HCT116 (cell line): ENCODE measurements at regions not wholly inside any gene's neighbourhood (a gene's known extent, or its start where the extent isn't known, plus 50 kb on each side); places are given as distances from the start of the nearest gene placed in this dataset.
A peak's percentile ranks its signal among the peaks of the same experiment; 100 is the strongest.

ENCODE experiments used
- ATAC-seq: fragments of 200-7000 bp; cut with Tn5 transposase; 2 replicates; pipeline ENCODE4 v1.9.1; 2020; ENCODE audit warnings: mild to moderate bottlenecking, moderate library complexity
- BruUV-seq: library from RNA; stranded (reverse); fragments of 400-500 nt; replicated peaks from 2 replicates; lab custom pipeline; 2021; lab: Mats Ljungman, UMichigan
- CTCF ChIA-PET: fragments of 300-600 bp; sonication (Branson Sonifier 250); formaldehyde crosslinking; loops from one replicate; lab custom pipeline; 2021; ENCODE audit warnings: antibody characterized with exemption; lab: Charles Lee
- POLR2A ChIA-PET: fragments of 300-600, 350-600 bp; sonication (Branson Sonifier 250); formaldehyde crosslinking; loops from one replicate; lab custom pipeline; 2021; ENCODE audit warnings: antibody characterized with exemption; lab: Charles Lee
- RAD21 ChIA-PET, 2 experiments: fragments of 300-600 bp; sonication (Branson Sonifier 250); formaldehyde crosslinking; loops; one replicate each; lab custom pipeline; 2023; ENCODE audit warnings: low total read pairs in 2 of 2; ENCODE audit not compliant: uncharacterized antibody in 2 of 2, unreplicated experiment in 2 of 2, low non-redundant PET in 1 of 2; lab: Charles Lee
- DNase-seq: peaks from one replicate; pipeline ENCODE4 v3.0.0-alpha.2; 2010; ENCODE audit warnings: low read depth, low spot score
- H2AFZ ChIP-seq: fragments of 200-600 bp; shearing (Covaris generic), sonication (generic); 2 replicates; pipeline ENCODE4 v1.6.1; 2017; ENCODE audit warnings: low read depth, mixed run types, mixed read lengths, antibody characterized with exemption, low read length; ENCODE audit not compliant: poor library complexity, severe bottlenecking
- H3K27ac ChIP-seq: 2 replicates; pipeline ENCODE4 v1.5.1; 2012; ENCODE audit warnings: low read depth, low read length
- H3K27me3 ChIP-seq: fragments of 200-600 bp; sonication (generic); 2 replicates; pipeline ENCODE4 v1.6.1; 2016; ENCODE audit warnings: mixed run types, low read length, mixed read lengths; ENCODE audit not compliant: insufficient read depth
- H3K36me3 ChIP-seq, 2 experiments: fragments of 200-500 bp in 1 of 2; fragments of 200-600 bp in 1 of 2; sonication (Bioruptor generic) in 1 of 2; sonication (generic) in 1 of 2; 2 replicates each; pipeline versions ENCODE4 v1.5.1 to v1.6.1; 2014 to 2016; ENCODE audit warnings: low read length in 2 of 2, inconsistent platforms in 1 of 2, mixed read lengths in 1 of 2, mixed run types in 1 of 2; ENCODE audit not compliant: insufficient read depth in 2 of 2, control insufficient read depth in 1 of 2
- H3K4me1 ChIP-seq, 2 experiments: fragments of 200-600 bp in 1 of 2; sonication (generic) in 1 of 2; 2 replicates each; pipeline versions ENCODE4 v1.5.1 to v1.6.1; 2012 to 2017; ENCODE audit warnings: low read length in 2 of 2, inconsistent platforms in 1 of 2, mild to moderate bottlenecking in 1 of 2, mixed read lengths in 1 of 2, mixed run types in 1 of 2, moderate library complexity in 1 of 2; ENCODE audit not compliant: insufficient read depth in 2 of 2, control insufficient read depth in 1 of 2
- H3K4me2 ChIP-seq: fragments of 200-600 bp; sonication (generic); 2 replicates; pipeline ENCODE4 v1.6.1; 2017; ENCODE audit warnings: mixed run types, low read length, mixed read lengths
- H3K4me3 ChIP-seq, 2 experiments: fragments of 200-600 bp in 1 of 2; sonication (generic) in 1 of 2; replicated peaks in 1 of 2; 2 replicates each; pipeline ENCODE4 v1.5.1; 2011 to 2016; ENCODE audit warnings: low read length in 2 of 2, control low read depth in 1 of 2, low read depth in 1 of 2, mild to moderate bottlenecking in 1 of 2, mixed read lengths in 1 of 2, mixed run types in 1 of 2
- H3K79me2 ChIP-seq: fragments of 200-600 bp; sonication (generic); 2 replicates; pipeline ENCODE4 v1.6.1; 2017; ENCODE audit warnings: mild to moderate bottlenecking, mixed run types, low read length, moderate library complexity, mixed read lengths; ENCODE audit not compliant: insufficient read depth
- H3K9ac ChIP-seq: fragments of 200-600 bp; sonication (generic); 2 replicates; pipeline ENCODE4 v1.6.1; 2016; ENCODE audit warnings: low read length, mixed read lengths
- H3K9me2 ChIP-seq: fragments of 200-600 bp; sonication (generic), shearing (Covaris generic); 2 replicates; pipeline ENCODE4 v1.6.1; 2017; ENCODE audit warnings: mixed run types, mild to moderate bottlenecking, moderate library complexity; ENCODE audit not compliant: insufficient read depth
- H3K9me3 ChIP-seq, 2 experiments: fragments of 200-500 bp in 1 of 2; fragments of 200-600 bp in 1 of 2; sonication (Bioruptor generic) in 1 of 2; sonication (generic) in 1 of 2; 2 replicates each; pipeline ENCODE4 v1.6.1; 2014 to 2017; ENCODE audit warnings: low read length in 2 of 2, mixed read lengths in 2 of 2, inconsistent platforms in 1 of 2, low read depth in 1 of 2, mild to moderate bottlenecking in 1 of 2, mixed run types in 1 of 2, moderate library complexity in 1 of 2; ENCODE audit not compliant: control insufficient read depth in 1 of 2, insufficient read depth in 1 of 2
- H4K20me1 ChIP-seq: fragments of 200-600 bp; sonication (generic), shearing (Covaris generic); 2 replicates; pipeline ENCODE4 v1.6.1; 2017; ENCODE audit warnings: mixed run types, mild to moderate bottlenecking, moderate library complexity; ENCODE audit not compliant: insufficient read depth
- ATF3 ChIP-seq: IDR thresholded peaks from 2 replicates; pipeline ENCODE4 v1.6.1; 2012
- CBX3 ChIP-seq: IDR thresholded peaks from 2 replicates; pipeline ENCODE4 v1.6.1; 2012; ENCODE audit warnings: low read depth
- CEBPB ChIP-seq: IDR thresholded peaks from 2 replicates; pipeline ENCODE4 v1.6.1; 2012; ENCODE audit warnings: low read depth
- CTCF ChIP-seq, 3 experiments: fragments of 200-600 bp in 1 of 3; sonication (generic) in 1 of 3; IDR thresholded peaks in 2 of 3; conservative IDR thresholded peaks in 1 of 3; 2 replicates each; pipeline ENCODE4 v1.5.1; 2012 to 2017; ENCODE audit warnings: low read depth in 2 of 3, low read length in 2 of 3, antibody characterized with exemption in 1 of 3, borderline replicate concordance in 1 of 3, control low read depth in 1 of 3, mild to moderate bottlenecking in 1 of 3, mixed read lengths in 1 of 3, mixed run types in 1 of 3, moderate library complexity in 1 of 3; ENCODE audit not compliant: insufficient read depth in 1 of 3
- ELF1 ChIP-seq: IDR thresholded peaks from 2 replicates; pipeline ENCODE4 v1.6.1; 2012; ENCODE audit warnings: low read depth, borderline replicate concordance
- EZH2 ChIP-seq: fragments of 200-600 bp; sonication (generic); IDR thresholded peaks from 2 replicates; pipeline ENCODE4 v1.6.1; 2017; ENCODE audit warnings: antibody characterized with exemption, mixed run types
- EZH2phosphoT487 ChIP-seq: fragments of 200-600 bp; IDR thresholded peaks from 2 replicates; pipeline ENCODE4 v1.6.1; 2018; ENCODE audit warnings: antibody characterized with exemption, borderline replicate concordance
- JUND ChIP-seq: IDR thresholded peaks from 2 replicates; pipeline ENCODE4 v1.6.1; 2012
- POLR2A ChIP-seq: IDR thresholded peaks from 2 replicates; pipeline ENCODE4 v1.7.0; 2011; ENCODE audit warnings: borderline replicate concordance; ENCODE audit not compliant: insufficient read depth, insufficient read length; ENCODE audit errors: extremely low read depth
- RAD21 ChIP-seq: IDR thresholded peaks from 2 replicates; pipeline ENCODE4 v1.6.1; 2012; ENCODE audit warnings: low read depth, mild to moderate bottlenecking
- REST ChIP-seq: IDR thresholded peaks from 2 replicates; pipeline ENCODE4 v1.6.1; 2012; ENCODE audit warnings: low read depth
- SIN3A ChIP-seq: IDR thresholded peaks from 2 replicates; pipeline ENCODE4 v1.6.1; 2012; ENCODE audit warnings: low read depth
- SP1 ChIP-seq: IDR thresholded peaks from 2 replicates; pipeline ENCODE4 v1.6.1; 2012; ENCODE audit warnings: low read depth
- TCF7L2 ChIP-seq: IDR thresholded peaks from 2 replicates; pipeline ENCODE4 v1.7.0; 2011; ENCODE audit warnings: borderline replicate concordance, inconsistent platforms; ENCODE audit not compliant: insufficient read depth, insufficient read length; ENCODE audit errors: extremely low read depth
- YY1 ChIP-seq: IDR thresholded peaks from 2 replicates; pipeline ENCODE4 v1.6.1; 2011; ENCODE audit warnings: low read length, low read depth, moderate library complexity, mild to moderate bottlenecking; ENCODE audit not compliant: insufficient replicate concordance; ENCODE audit errors: extremely low read depth
- ZBTB33 ChIP-seq: IDR thresholded peaks from 2 replicates; pipeline ENCODE4 v1.6.1; 2011; ENCODE audit warnings: mild to moderate bottlenecking, low read length, moderate library complexity; ENCODE audit not compliant: insufficient replicate concordance; ENCODE audit errors: extremely low read depth
- ZNF274 ChIP-seq: fragments of 200-500 bp; sonication (Bioruptor generic); IDR thresholded peaks from 2 replicates; pipeline ENCODE4 v1.6.1; 2014; ENCODE audit warnings: mild to moderate bottlenecking, low read depth, low read length, inconsistent platforms
- intact Hi-C: fragments of 100-400 bp; cut with micrococcal nuclease; formaldehyde crosslinking; loops from 2 replicates; pipeline ENCODE4 v1.10.0; 2022

DNA sequence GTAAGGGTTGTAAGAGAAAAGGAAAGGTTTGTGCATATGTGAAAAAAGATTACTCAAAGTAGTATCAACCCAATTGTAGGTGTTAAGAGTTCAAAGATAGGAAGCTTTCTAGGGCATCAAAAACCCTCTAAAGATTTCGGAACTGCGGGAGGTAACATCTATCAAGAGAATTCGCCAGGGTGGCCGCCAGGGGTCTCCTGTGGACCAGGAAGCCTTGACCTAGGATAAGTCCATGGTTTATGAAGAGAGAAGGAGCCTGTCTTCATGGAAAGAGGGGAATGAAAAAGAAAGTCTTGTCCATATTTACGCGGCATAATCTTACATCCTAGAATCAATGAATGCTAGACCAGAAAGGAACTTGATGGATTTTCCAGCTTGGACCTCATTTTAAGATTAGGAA lies 140.7 kb upstream of the CALCR start:
- H3K27me3 ChIP-seq, result peaks cover 3% of the 10 kb centered on the region; the same call in 1 of the 2 replicates
- CTCF ChIA-PET, result no interaction called here

More for the DNA sequence above, 140.7 kb upstream of the CALCR start:
- RAD21 ChIA-PET, result no interaction called here
- Histone ChIP-seq H3K4me3 (no peak overlapping the region), H3K27ac (no peak overlapping the region), H3K4me1 (no peaks in the 10 kb centered on the region), H3K9me2 (no peaks in the 10 kb centered on the region), H3K9me3 (no peaks in the 10 kb centered on the region), H3K9ac (no peak overlapping the region), H4K20me1 (no peaks in the 10 kb centered on the region), H3K4me2 (no peak overlapping the region), H3K36me3 (no peaks in the 10 kb centered on the region), H3K79me2 (no peaks in the 10 kb centered on the region), H2AFZ (no peak overlapping the region)
- intact Hi-C loops, result loop anchor here (2.0 to 5.0 kb wide), 2 partner anchors 372 to 562 kb away; no protein-coding TSS in a partner anchor
- ATAC-seq (peak; percentile 81), DNase-seq (peak; percentile 28)
- POLR2A ChIA-PET, result no interaction called here
- BruUV-seq, result no TSS peak
- no peak for TF ChIP-seq ZNF274
- no peak for TF ChIP-seq POLR2A
- no peak for TF ChIP-seq TCF7L2
- TF ChIP-seq ATF3, result no peak
- no peak for TF ChIP-seq EZH2
- peak; percentile 23 to 68 (median 64); a peak in 5 of 6 replicates for TF ChIP-seq CTCF (IDR thresholded peaks at IDR 0.05 in 2 of 3, conservative IDR thresholded peaks at IDR 0.05 in 1 of 3; ENCODE audit: borderline replicate concordance in 1 of 3, insufficient read depth in 1 of 3, low read depth in 2 of 3, low read length in 2 of 3)
- no peak for TF ChIP-seq CBX3
- no peak for TF ChIP-seq YY1
- no peak for TF ChIP-seq ZBTB33
- TF ChIP-seq RAD21, result peak; percentile 56
- TF ChIP-seq SP1, result no peak
- no peak for TF ChIP-seq SIN3A
- no peak for TF ChIP-seq EZH2phosphoT487
- no peak for TF ChIP-seq REST
- no peak for TF ChIP-seq CEBPB
- TF ChIP-seq JUND, result no peak
- no peak for TF ChIP-seq ELF1
- TF ChIP-seq, all 23 proteins: peak for 2
